ENCODE measurements at regions not wholly inside any gene's neighbourhood (a gene's known extent, or its start where the extent isn't known, plus 50 kb on each side); places are given as distances from the start of the nearest gene placed in this dataset.

DNA sequence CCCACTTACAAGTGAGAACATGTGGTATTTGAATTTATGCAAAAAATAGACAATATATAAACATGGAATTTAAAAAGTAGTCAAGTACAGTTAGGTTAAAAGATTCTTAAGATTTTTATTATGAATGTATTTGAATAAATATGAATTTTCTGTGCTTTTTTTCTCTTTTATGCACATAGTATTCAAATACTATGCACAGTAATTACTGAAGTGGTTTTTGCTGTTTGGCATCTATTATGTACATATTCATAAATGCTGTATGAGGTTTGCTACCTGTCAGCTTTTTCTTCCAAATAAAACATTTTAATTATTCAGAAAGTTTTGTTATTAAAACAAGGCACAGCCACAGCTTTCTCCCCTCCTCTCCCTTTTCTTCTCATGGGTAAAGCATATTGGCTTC lies 1272.7 kb downstream of the NSUN3 start:
- TF ChIP-seq, protein P1, sequence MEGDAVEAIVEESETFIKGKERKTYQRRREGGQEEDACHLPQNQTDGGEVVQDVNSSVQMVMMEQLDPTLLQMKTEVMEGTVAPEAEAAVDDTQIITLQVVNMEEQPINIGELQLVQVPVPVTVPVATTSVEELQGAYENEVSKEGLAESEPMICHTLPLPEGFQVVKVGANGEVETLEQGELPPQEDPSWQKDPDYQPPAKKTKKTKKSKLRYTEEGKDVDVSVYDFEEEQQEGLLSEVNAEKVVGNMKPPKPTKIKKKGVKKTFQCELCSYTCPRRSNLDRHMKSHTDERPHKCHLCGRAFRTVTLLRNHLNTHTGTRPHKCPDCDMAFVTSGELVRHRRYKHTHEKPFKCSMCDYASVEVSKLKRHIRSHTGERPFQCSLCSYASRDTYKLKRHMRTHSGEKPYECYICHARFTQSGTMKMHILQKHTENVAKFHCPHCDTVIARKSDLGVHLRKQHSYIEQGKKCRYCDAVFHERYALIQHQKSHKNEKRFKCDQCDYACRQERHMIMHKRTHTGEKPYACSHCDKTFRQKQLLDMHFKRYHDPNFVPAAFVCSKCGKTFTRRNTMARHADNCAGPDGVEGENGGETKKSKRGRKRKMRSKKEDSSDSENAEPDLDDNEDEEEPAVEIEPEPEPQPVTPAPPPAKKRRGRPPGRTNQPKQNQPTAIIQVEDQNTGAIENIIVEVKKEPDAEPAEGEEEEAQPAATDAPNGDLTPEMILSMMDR (IDR thresholded peaks at IDR 0.05; ENCODE audit: low read depth, low read length), result no peak
- TF ChIP-seq EZH2phosphoT487 (IDR thresholded peaks at IDR 0.05; ENCODE audit: low read depth), result no peak
